Astrocyte (in vitro differentiated cells and primary cell): ENCODE measurements at regions not wholly inside any gene's neighbourhood (a gene's known extent, or its start where the extent isn't known, plus 50 kb on each side); places are given as distances from the start of the nearest gene placed in this dataset.

Experiments used
- DNase-seq: peaks from one replicate; pipeline ENCODE4 v3.0.0-alpha.2; 2010; ENCODE audit warnings: low read depth
- FAIRE-seq: peaks from 2 replicates; lab custom pipeline; 2011; peaks lifted over from hg19 to GRCh38; lab: Jason Lieb, UNC
- H2AFZ ChIP-seq: 2 replicates; pipeline ENCODE4 v1.6.0; 2012; ENCODE audit warnings: low read depth, low read length, inconsistent platforms
- H3K27ac ChIP-seq: 2 replicates; pipeline ENCODE4 v1.5.1; 2011; ENCODE audit warnings: low read depth, low read length, inconsistent platforms
- H3K27me3 ChIP-seq: 2 replicates; pipeline ENCODE4 v1.6.0; 2011; ENCODE audit warnings: low read length, inconsistent platforms; ENCODE audit not compliant: insufficient read depth
- H3K36me3 ChIP-seq: 2 replicates; pipeline ENCODE4 v1.5.1; 2011; ENCODE audit warnings: low read length, inconsistent platforms; ENCODE audit not compliant: insufficient read depth
- H3K4me1 ChIP-seq: 2 replicates; pipeline ENCODE4 v1.5.1; 2011; ENCODE audit warnings: low read length, inconsistent platforms; ENCODE audit not compliant: insufficient read depth
- H3K4me2 ChIP-seq: 2 replicates; pipeline ENCODE4 v1.6.0; 2012; ENCODE audit warnings: low read length, inconsistent platforms
- H3K4me3 ChIP-seq: 2 replicates; pipeline ENCODE4 v1.5.1; 2011; ENCODE audit warnings: low read depth, mild to moderate bottlenecking, low read length, inconsistent platforms; ENCODE audit not compliant: insufficient read depth
- H3K79me2 ChIP-seq: 2 replicates; pipeline ENCODE4 v1.6.0; 2012; ENCODE audit warnings: mild to moderate bottlenecking, low read length, inconsistent platforms; ENCODE audit not compliant: insufficient read depth
- H3K9ac ChIP-seq: 2 replicates; pipeline ENCODE4 v1.6.0; 2012; ENCODE audit warnings: mild to moderate bottlenecking, low read length, inconsistent platforms
- H3K9me3 ChIP-seq: 2 replicates; pipeline ENCODE4 v1.5.1; 2012; ENCODE audit warnings: low read depth, mild to moderate bottlenecking, low read length, inconsistent platforms; ENCODE audit not compliant: insufficient read depth
- H4K20me1 ChIP-seq: 2 replicates; pipeline ENCODE4 v1.6.0; 2012; ENCODE audit warnings: low read length, inconsistent platforms; ENCODE audit not compliant: insufficient read depth
- H3K27ac Mint-ChIP-seq: one replicate; pipeline ENCODE4 v1.8.0; 2021; ENCODE audit warnings: mild to moderate bottlenecking, mixed read lengths; ENCODE audit not compliant: unreplicated experiment
- H3K27me3 Mint-ChIP-seq: one replicate; pipeline ENCODE4 v1.8.0; 2021; ENCODE audit warnings: low read depth, mixed read lengths; ENCODE audit not compliant: unreplicated experiment
- H3K36me3 Mint-ChIP-seq: one replicate; pipeline ENCODE4 v1.8.0; 2021; ENCODE audit warnings: low read depth, mixed read lengths; ENCODE audit not compliant: unreplicated experiment
- H3K4me1 Mint-ChIP-seq: one replicate; pipeline ENCODE4 v1.8.0; 2021; ENCODE audit warnings: low read depth, mixed read lengths; ENCODE audit not compliant: unreplicated experiment
- H3K4me3 Mint-ChIP-seq: one replicate; pipeline ENCODE4 v1.8.0; 2021; ENCODE audit warnings: mild to moderate bottlenecking, moderate library complexity, mixed read lengths; ENCODE audit not compliant: unreplicated experiment
- H3K9me3 Mint-ChIP-seq: one replicate; pipeline ENCODE4 v1.8.0; 2021; ENCODE audit warnings: mild to moderate bottlenecking, mixed read lengths; ENCODE audit not compliant: unreplicated experiment
- EZH2 ChIP-seq: IDR thresholded peaks from 2 replicates; pipeline ENCODE4 v1.6.1; 2012; ENCODE audit warnings: mild to moderate bottlenecking, low read length, inconsistent platforms; ENCODE audit not compliant: insufficient read depth
- TF ChIP-seq, protein P1 (sequence below): IDR thresholded peaks from 2 replicates; pipeline ENCODE4 v1.5.1; 2011; ENCODE audit warnings: low read depth, mild to moderate bottlenecking, inconsistent platforms, low read length, moderate library complexity; ENCODE audit not compliant: insufficient read depth

DNA sequence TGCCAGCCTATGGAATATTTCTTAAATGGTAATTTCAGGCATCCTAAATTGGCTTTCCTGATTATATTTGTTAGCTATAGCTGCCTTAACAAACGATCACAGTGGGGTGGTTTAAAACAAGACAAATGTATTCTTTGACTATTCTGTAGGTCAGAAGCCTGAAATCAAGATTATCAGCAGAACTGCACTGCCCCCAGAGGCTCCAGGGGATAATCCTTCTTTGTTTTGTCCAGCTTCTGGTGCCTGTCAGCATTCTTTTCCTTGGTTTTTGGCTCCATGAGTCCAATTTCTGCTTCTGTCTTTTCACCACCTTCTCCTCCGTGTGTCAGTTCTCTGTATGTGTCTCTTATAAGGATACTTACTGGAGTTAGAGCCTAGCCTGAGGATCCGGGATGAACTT is 1282.2 kb upstream of the USP15 start:
- DNase-seq (no peak), FAIRE-seq (no peak)
- no peaks in the 10 kb centered on the region for H3K36me3 Mint-ChIP-seq
- no peaks in the 10 kb centered on the region for H3K9me3 ChIP-seq
- no peaks in the 10 kb centered on the region for H3K79me2 ChIP-seq
- H3K4me2 ChIP-seq = no peak overlapping the region
- H3K9me3 Mint-ChIP-seq = no peaks in the 10 kb centered on the region
- H3K27ac ChIP-seq = no peak overlapping the region
- no peak overlapping the region for H2AFZ ChIP-seq
- H3K27me3 Mint-ChIP-seq = no peaks in the 10 kb centered on the region
- H4K20me1 ChIP-seq = no peaks in the 10 kb centered on the region
- H3K36me3 ChIP-seq = no peaks in the 10 kb centered on the region
- H3K4me3 ChIP-seq = no peak overlapping the region
- H3K27me3 ChIP-seq = no peaks in the 10 kb centered on the region
- H3K4me3 Mint-ChIP-seq = no peak overlapping the region
- H3K27ac Mint-ChIP-seq = no peak overlapping the region
- no peak overlapping the region for H3K9ac ChIP-seq
- H3K4me1 ChIP-seq = no peaks in the 10 kb centered on the region
- H3K4me1 Mint-ChIP-seq = no peaks in the 10 kb centered on the region
- TF ChIP-seq, protein P1, sequence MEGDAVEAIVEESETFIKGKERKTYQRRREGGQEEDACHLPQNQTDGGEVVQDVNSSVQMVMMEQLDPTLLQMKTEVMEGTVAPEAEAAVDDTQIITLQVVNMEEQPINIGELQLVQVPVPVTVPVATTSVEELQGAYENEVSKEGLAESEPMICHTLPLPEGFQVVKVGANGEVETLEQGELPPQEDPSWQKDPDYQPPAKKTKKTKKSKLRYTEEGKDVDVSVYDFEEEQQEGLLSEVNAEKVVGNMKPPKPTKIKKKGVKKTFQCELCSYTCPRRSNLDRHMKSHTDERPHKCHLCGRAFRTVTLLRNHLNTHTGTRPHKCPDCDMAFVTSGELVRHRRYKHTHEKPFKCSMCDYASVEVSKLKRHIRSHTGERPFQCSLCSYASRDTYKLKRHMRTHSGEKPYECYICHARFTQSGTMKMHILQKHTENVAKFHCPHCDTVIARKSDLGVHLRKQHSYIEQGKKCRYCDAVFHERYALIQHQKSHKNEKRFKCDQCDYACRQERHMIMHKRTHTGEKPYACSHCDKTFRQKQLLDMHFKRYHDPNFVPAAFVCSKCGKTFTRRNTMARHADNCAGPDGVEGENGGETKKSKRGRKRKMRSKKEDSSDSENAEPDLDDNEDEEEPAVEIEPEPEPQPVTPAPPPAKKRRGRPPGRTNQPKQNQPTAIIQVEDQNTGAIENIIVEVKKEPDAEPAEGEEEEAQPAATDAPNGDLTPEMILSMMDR = no peak
- no peak for TF ChIP-seq EZH2

DNA sequence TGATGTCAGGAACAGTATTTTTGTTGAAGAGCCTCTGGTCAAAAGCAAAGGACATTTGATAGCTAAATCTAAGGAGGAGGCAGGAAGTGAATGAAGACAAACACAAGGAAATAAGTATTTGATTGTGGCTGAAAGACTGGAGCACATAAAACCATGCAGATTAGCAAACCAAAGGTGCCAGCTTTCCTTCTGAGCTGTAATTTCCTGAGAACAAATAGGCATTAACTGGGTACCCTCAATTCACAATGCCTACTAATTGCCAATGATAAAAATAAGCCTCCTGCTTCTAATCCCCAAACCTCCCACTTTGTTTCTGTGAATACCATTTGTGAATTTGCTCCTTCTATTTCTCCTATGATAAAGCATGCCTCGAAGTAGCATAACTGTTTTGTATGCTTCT is 1279.6 kb upstream of the USP15 start:
- Mint-ChIP-seq H3K36me3 (no peaks in the 10 kb centered on the region), H3K4me1 (no peaks in the 10 kb centered on the region), H3K27me3 (no peaks in the 10 kb centered on the region), H3K9me3 (no peaks in the 10 kb centered on the region), H3K27ac (no peak overlapping the region), H3K4me3 (no peak overlapping the region)
- H3K36me3 ChIP-seq = no peaks in the 10 kb centered on the region
- no peak for FAIRE-seq
- H3K27me3 ChIP-seq = no peaks in the 10 kb centered on the region
- DNase-seq = no peak
- H2AFZ ChIP-seq = no peak overlapping the region
- H3K4me3 ChIP-seq = no peak overlapping the region
- no peak overlapping the region for H3K9ac ChIP-seq
- no peak overlapping the region for H3K27ac ChIP-seq
- no peaks in the 10 kb centered on the region for H3K9me3 ChIP-seq
- no peaks in the 10 kb centered on the region for H3K4me1 ChIP-seq
- no peak overlapping the region for H3K4me2 ChIP-seq
- H3K79me2 ChIP-seq = no peaks in the 10 kb centered on the region
- no peaks in the 10 kb centered on the region for H4K20me1 ChIP-seq
- TF ChIP-seq, protein P1 = no peak
- no peak for TF ChIP-seq EZH2

DNA sequence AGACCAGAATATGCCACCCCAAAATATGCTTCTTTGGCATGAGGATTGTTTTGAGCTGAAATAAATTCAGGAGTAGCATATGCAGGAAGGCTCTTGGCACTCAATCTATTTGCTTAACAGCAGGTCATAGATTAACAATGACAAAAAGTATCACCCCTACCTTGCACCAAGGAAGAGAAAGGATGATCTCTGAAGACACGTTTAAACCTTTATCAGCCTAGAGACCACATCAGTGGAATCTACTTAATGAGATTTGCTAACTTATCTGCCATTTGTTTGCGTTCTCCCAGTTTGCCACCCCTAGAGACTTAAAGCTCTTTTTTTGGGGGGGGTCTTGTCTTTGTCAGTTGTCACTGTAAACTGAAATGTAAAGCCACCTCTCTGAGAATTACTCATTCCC is 1278.7 kb upstream of the USP15 start:
- H3K4me1 ChIP-seq = no peaks in the 10 kb centered on the region
- no peak overlapping the region for H3K27ac ChIP-seq
- H3K9ac ChIP-seq = no peak overlapping the region
- no peaks in the 10 kb centered on the region for H3K4me1 Mint-ChIP-seq
- no peaks in the 10 kb centered on the region for H3K36me3 ChIP-seq
- FAIRE-seq = no peak
- H3K9me3 ChIP-seq = no peaks in the 10 kb centered on the region
- H3K27ac Mint-ChIP-seq = no peak overlapping the region
- no peaks in the 10 kb centered on the region for H3K79me2 ChIP-seq
- no peaks in the 10 kb centered on the region for H3K36me3 Mint-ChIP-seq
- TF ChIP-seq, protein P1 = no peak
- no peak for TF ChIP-seq EZH2
- no peaks in the 10 kb centered on the region for H3K27me3 ChIP-seq
- no peak overlapping the region for H2AFZ ChIP-seq
- H3K27me3 Mint-ChIP-seq = no peaks in the 10 kb centered on the region
- H3K4me3 Mint-ChIP-seq = no peak overlapping the region
- H4K20me1 ChIP-seq = no peaks in the 10 kb centered on the region
- DNase-seq = no peak
- no peaks in the 10 kb centered on the region for H3K9me3 Mint-ChIP-seq
- H3K4me3 ChIP-seq = no peak overlapping the region
- no peak overlapping the region for H3K4me2 ChIP-seq
